GM19463 (cell line): ENCODE measurements at regions not wholly inside any gene's neighbourhood (a gene's known extent, or its start where the extent isn't known, plus 50 kb on each side); places are given as distances from the start of the nearest gene placed in this dataset.

Experiments used
- ATAC-seq: cut with Tn5 transposase; IDR thresholded peaks from one replicate; pipeline ENCODE4 v1.9.1; 2021; ENCODE audit warnings: mild to moderate bottlenecking, moderate library complexity; ENCODE audit not compliant: unreplicated experiment

- no peak for ATAC-seq
Observed at GRCh38 chr19:46911456-46911855, 50.7 kb downstream of the ARHGAP35 start.

- ATAC-seq: no peak
Observed at GRCh38 chr19:46913198-46913851, 52.5 kb downstream of the ARHGAP35 start.

- no peak for ATAC-seq
Observed at GRCh38 chr19:46913852-46914430, 53.1 kb downstream of the ARHGAP35 start.

GRCh38 chr19:46915386-46915785 lies 54.6 kb downstream of the ARHGAP35 start:
- ATAC-seq: no peak

DNA sequence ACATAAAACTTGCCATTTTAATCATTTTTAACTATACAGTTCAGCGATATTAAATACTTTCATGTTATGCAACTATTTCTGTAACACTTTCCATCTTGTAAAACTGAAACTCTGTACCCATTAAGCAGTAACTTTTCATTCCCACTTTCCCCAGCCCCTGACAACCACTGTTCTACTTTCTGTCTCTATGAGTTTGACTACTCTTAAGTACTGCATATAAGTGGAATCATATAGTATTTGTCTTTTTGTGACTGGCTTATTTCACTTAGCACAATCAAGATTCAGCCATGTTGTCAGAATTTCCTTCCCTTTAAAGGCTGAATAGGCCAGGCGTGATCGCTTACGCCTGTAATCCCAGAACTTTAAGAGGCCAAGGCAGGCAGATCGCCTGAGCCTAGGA lies 56.2 kb downstream of the ARHGAP35 start:
- no peak for ATAC-seq

DNA sequence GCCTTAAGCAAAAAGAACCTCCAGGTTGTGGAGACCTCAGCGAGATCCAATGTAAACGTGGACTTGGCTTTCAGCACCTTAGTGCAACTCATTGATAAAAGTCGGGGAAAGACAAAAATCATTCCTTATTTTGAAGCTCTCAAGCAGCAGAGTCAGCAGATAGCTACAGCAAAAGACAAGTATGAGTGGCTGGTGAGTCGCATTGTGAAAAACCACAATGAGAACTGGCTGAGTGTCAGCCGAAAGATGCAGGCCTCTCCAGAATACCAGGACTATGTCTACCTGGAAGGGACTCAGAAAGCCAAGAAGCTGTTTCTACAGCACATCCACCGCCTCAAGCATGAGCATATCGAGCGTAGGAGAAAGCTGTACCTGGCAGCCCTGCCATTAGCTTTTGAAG lies 58.5 kb downstream of the ARHGAP35 start:
- no peak for ATAC-seq

GRCh38 chr19:46920362-46920761 lies 59.6 kb downstream of the ARHGAP35 start:
- ATAC-seq: no peak

DNA sequence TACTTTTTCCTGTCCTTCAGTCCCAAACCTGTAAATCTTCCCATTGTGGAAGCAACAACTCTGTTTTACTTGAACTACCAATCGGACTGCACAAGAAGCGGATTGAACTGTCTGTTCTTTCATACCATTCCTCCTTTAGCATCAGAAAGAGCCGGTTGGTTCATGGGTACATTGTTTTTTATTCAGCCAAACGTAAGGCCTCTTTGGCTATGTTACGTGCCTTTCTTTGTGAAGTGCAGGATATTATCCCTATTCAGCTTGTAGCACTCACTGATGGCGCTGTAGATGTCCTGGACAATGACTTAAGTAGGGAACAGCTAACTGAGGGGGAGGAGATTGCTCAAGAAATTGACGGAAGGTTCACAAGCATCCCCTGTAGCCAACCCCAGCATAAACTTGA lies 60.3 kb downstream of the ARHGAP35 start:
- no peak for ATAC-seq

GRCh38 chr19:46922465-46922864 lies 61.7 kb downstream of the ARHGAP35 start:
- ATAC-seq: no peak

DNA sequence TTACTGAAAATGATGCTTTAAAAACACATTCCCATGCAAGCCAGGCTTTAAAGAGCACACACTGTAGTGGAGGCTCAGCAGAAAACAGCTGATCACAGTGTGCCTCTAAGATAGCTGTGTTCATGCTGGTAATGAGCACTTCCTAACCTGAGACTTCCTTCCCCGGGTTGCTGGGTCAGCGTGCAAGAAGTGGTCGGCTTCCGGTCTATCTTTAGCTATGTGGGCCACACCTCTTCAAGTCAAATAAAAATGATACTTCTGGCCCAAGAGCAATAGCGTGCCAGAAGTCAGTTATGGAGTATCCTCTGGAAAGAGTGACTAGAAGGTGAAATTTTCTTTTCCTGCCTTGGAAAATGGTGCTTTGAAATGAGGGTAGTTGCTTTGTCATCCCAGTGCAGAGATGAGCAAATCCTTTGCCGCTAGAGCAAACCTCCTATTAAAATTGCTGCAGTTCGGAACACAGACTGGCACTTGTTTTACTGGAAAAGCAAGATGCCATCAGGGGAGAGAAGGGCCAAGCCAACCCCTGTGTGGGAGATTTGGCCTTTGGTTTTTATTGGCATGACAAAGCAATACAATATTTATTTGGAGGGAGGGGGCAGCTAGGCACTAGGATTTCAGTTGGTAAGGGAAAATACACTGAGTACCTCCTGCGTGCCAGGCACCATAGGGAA lies 64.2 kb downstream of the ARHGAP35 start:
- no peak for ATAC-seq

DNA sequence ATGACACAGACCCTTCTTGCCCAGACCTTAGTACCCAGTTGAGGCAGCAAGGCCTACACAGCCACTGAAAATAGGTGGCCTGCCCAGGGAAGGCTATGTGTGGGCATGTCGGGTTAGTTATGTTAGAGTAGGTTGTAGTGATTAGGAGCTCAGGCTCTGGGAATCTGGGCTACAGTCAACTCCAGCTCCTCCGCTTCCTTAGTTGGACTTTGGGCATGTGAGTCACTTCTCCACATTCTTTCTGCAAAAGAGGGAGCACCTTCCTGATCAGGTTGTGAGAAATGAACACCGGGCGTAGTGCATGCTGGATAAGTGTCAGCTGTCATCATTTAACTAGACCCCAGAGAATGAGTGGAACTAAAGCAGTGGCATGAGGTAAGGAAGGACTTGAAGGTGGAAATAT lies 64.8 kb downstream of the ARHGAP35 start:
- ATAC-seq: no peak

- no peak for ATAC-seq
Observed at GRCh38 chr19:46926170-46927071, 65.6 kb downstream of the ARHGAP35 start.

GRCh38 chr19:46927106-46927505 lies 66.3 kb downstream of the ARHGAP35 start:
- no peak for ATAC-seq

- ATAC-seq: no peak
Observed at GRCh38 chr19:46927893-46928292, 67.1 kb downstream of the ARHGAP35 start.

GRCh38 chr19:46928951-46929350 lies 68.2 kb downstream of the ARHGAP35 start:
- ATAC-seq: no peak

DNA sequence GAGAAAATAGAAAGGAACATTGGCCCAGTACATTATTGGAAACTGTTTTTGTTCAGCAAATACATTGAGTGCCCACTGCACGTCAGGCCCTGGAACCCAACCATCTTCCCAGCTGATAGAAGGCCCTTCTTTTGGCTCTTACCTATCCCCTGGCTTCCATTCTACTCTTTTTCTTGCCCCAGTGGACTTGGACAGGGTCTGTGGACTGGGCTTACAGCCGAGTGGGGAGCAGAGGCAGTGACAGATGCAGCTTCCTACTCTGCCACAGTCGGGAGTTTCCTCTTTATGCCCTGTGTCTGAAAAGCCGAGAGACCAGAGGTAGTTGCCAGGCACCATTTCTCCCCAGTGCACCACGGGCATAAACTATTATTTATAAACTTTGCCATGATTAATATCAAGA lies 70.4 kb downstream of the ARHGAP35 start:
- no peak for ATAC-seq

GRCh38 chr19:46932346-46932745 lies 71.5 kb downstream of the ARHGAP35 start:
- no peak for ATAC-seq

GRCh38 chr19:46935066-46935663 lies 74.4 kb downstream of the ARHGAP35 start:
- ATAC-seq: no peak

- no peak for ATAC-seq
Observed at GRCh38 chr19:46943150-46943946, 76.3 kb upstream of the NPAS1 start.

DNA sequence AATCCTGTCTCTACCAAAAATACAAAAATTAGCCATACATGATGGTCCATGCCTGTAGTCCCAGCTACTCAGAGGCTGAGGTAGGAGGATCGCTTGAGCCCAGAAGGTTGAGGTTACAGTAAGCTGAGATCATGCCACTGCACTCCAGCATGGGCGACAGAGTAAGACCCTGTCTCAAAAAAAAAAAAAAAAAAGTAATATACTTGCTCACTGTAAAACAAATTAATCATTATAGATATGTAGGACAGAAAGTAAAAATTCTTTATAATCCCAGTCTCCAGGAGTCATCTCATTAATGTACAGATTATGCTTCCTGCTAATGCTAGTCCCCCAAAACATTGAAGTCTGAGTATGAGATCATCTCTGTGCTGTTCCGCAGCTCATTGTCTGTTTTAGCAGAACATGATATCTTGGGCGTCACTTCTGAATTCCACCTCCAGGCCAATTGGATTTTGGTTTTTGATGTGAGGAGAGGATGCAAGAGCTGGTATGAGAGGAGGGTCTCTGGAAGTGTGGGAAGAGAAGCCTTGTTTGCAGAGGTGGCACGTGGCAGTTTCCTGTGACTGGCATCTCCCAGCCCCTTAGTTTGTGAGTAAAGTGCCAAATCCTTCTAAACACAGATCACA lies 75.4 kb upstream of the NPAS1 start:
- no peak for ATAC-seq
